ENCODE measurements at regions not wholly inside any gene's neighbourhood (a gene's known extent, or its start where the extent isn't known, plus 50 kb on each side); places are given as distances from the start of the nearest gene placed in this dataset.
"Not testable (repeated sequence)": the region's sequence is repeated elsewhere in the genome, so short reads cannot be mapped to it uniquely, and the experiment has no call there.

DNA sequence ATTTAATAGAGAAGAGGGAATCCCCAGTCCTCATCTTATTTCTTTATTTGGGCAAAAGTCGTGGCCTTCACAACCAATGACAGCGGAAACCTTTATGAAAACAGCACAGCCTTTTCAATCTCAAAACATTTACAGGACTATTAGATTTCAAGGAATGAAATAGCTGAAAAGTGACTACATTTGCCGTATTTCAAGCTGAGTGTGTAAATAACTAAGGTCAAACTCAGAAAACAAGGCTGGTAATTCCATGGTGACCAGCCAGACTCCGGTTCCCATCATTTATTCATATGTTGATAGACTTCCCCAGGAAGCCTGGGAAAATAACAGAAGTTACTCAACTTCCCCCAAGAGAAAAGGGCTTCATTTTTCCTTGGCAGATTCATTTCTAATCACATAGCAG is 457.3 kb upstream of the NFE2L3 start:
- Histone ChIP-seq H3K27me3 (replicated peaks; ENCODE audit: insufficient read depth, low read depth, low read length, poor library complexity) (peaks cover 4% of the 10 kb centered on the region), H3K27ac (ENCODE audit: low read depth, low read length, poor library complexity, severe bottlenecking) (no peak overlapping the region), H3K4me3 (ENCODE audit: low read depth, low read length, poor library complexity, severe bottlenecking) (no peak overlapping the region), H3K4me1 (ENCODE audit: insufficient read depth, low read length, poor library complexity, severe bottlenecking) (no peaks in the 10 kb centered on the region), H3K36me3 (ENCODE audit: insufficient read depth, low read length, poor library complexity, severe bottlenecking) (no peaks in the 10 kb centered on the region), H3K9me3 (ENCODE audit: low read depth, low read length, poor library complexity, severe bottlenecking) (no peaks in the 10 kb centered on the region)
- DNase-seq (ENCODE audit: low spot score): no peak
- intact Hi-C loops (cut with micrococcal nuclease; ENCODE audit: unreplicated experiment): no loop called here
- CTCF ChIA-PET: no interaction called here
- no peak for TF ChIP-seq EZH2 (IDR thresholded peaks at IDR 0.05; ENCODE audit: borderline replicate concordance, low read depth, low read length, poor library complexity, severe bottlenecking)
- TF ChIP-seq, protein P1, sequence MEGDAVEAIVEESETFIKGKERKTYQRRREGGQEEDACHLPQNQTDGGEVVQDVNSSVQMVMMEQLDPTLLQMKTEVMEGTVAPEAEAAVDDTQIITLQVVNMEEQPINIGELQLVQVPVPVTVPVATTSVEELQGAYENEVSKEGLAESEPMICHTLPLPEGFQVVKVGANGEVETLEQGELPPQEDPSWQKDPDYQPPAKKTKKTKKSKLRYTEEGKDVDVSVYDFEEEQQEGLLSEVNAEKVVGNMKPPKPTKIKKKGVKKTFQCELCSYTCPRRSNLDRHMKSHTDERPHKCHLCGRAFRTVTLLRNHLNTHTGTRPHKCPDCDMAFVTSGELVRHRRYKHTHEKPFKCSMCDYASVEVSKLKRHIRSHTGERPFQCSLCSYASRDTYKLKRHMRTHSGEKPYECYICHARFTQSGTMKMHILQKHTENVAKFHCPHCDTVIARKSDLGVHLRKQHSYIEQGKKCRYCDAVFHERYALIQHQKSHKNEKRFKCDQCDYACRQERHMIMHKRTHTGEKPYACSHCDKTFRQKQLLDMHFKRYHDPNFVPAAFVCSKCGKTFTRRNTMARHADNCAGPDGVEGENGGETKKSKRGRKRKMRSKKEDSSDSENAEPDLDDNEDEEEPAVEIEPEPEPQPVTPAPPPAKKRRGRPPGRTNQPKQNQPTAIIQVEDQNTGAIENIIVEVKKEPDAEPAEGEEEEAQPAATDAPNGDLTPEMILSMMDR (conservative IDR thresholded peaks at IDR 0.05; ENCODE audit: low read depth, low read length): no peak
- BruUV-seq (replicated peaks): no TSS peak
- POLR2A ChIA-PET (ENCODE audit: low non-redundant PET): no interaction called here

- no TSS peak for BruUV-seq (replicated peaks)
- Histone ChIP-seq H3K27me3 (replicated peaks; ENCODE audit: insufficient read depth, low read depth, low read length, poor library complexity) (peaks cover 4% of the 10 kb centered on the region), H3K27ac (ENCODE audit: low read depth, low read length, poor library complexity, severe bottlenecking) (no peak overlapping the region), H3K4me3 (ENCODE audit: low read depth, low read length, poor library complexity, severe bottlenecking) (no peak overlapping the region), H3K36me3 (ENCODE audit: insufficient read depth, low read length, poor library complexity, severe bottlenecking) (no peaks in the 10 kb centered on the region), H3K4me1 (ENCODE audit: insufficient read depth, low read length, poor library complexity, severe bottlenecking) (no peaks in the 10 kb centered on the region), H3K9me3 (ENCODE audit: low read depth, low read length, poor library complexity, severe bottlenecking) (no peaks in the 10 kb centered on the region)
- no peak for TF ChIP-seq EZH2 (IDR thresholded peaks at IDR 0.05; ENCODE audit: borderline replicate concordance, low read depth, low read length, poor library complexity, severe bottlenecking)
- TF ChIP-seq, protein P1 (conservative IDR thresholded peaks at IDR 0.05; ENCODE audit: low read depth, low read length): no peak
- no peak for DNase-seq (ENCODE audit: low spot score)
- ChIA-PET CTCF (no interaction called here), POLR2A (ENCODE audit: low non-redundant PET) (no interaction called here)
- intact Hi-C loops (cut with micrococcal nuclease; ENCODE audit: unreplicated experiment): no loop called here
Measured at GRCh38 chr7:25696571-25696970, 455.4 kb upstream of the NFE2L3 start.

DNA sequence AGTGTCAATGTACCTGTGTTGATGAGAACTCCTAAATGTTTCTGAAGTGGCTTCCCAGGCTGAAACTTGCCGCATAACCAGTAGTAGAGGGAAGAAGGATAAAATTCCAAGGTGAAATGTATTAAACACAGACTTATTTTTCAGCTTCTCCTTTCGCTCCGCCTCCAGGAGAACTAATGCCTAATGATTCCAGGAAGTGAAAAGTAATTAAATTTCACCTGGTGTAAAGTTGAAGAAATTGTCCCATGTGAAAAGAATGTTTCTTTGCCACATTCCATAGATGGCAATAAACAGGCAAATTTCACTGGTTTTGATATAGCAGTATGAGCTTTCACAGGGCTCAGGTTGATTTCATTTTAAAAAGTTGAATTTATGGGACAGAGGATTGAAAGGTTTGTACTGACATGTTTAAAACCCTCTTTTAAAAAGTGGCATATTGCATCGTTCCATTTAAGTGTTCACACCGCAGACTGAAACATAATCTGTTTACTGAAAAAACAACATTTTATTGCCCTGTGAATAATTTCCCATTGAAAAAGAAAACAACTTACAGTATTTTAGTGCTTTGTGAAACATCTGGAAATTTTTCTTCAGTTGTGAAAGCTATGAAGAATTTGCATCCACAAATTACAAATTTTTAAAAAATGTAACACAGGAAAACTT is 453.4 kb upstream of the NFE2L3 start:
- ChIA-PET POLR2A (ENCODE audit: low non-redundant PET) (no interaction called here), CTCF (no interaction called here)
- no peaks in the 10 kb centered on the region for H3K9me3 ChIP-seq (ENCODE audit: low read depth, low read length, poor library complexity, severe bottlenecking)
- no peaks in the 10 kb centered on the region for H3K4me1 ChIP-seq (ENCODE audit: insufficient read depth, low read length, poor library complexity, severe bottlenecking)
- no peak for DNase-seq (ENCODE audit: low spot score)
- no peaks in the 10 kb centered on the region for H3K36me3 ChIP-seq (ENCODE audit: insufficient read depth, low read length, poor library complexity, severe bottlenecking)
- TF ChIP-seq, protein P1 (conservative IDR thresholded peaks at IDR 0.05; ENCODE audit: low read depth, low read length): no peak
- TF ChIP-seq EZH2 (IDR thresholded peaks at IDR 0.05; ENCODE audit: borderline replicate concordance, low read depth, low read length, poor library complexity, severe bottlenecking): no peak
- no peak overlapping the region for H3K4me3 ChIP-seq (ENCODE audit: low read depth, low read length, poor library complexity, severe bottlenecking)
- intact Hi-C loops (cut with micrococcal nuclease; ENCODE audit: unreplicated experiment): no loop called here
- no peak overlapping the region for H3K27ac ChIP-seq (ENCODE audit: low read depth, low read length, poor library complexity, severe bottlenecking)
- peaks cover 4% of the 10 kb centered on the region for H3K27me3 ChIP-seq (replicated peaks; ENCODE audit: insufficient read depth, low read depth, low read length, poor library complexity)
- BruUV-seq (replicated peaks): no TSS peak

DNA sequence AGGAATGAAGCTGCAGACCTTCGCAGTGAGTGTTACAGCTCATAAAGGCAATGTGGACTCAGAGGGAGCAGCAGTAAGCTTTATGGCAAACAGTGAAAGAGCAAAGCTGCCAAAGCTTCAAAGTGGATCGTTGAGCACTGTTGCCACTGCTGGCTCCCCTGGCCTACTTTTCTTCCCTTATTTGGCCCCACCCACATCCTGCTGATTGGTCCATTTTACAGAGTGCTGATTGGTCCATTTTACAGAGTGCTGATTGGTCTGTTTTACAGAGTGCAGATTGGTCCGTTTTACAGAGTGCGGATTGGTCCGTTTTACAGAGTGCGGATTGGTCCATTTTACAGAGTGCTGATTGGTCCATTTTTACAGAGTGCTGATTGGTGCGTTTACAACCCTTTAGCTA is 451.9 kb upstream of the NFE2L3 start:
- POLR2A ChIA-PET (ENCODE audit: low non-redundant PET); CTCF ChIA-PET; intact Hi-C loops (cut with micrococcal nuclease; ENCODE audit: unreplicated experiment); H3K27ac ChIP-seq (ENCODE audit: low read depth, low read length, poor library complexity, severe bottlenecking); H3K4me1 ChIP-seq (ENCODE audit: insufficient read depth, low read length, poor library complexity, severe bottlenecking); DNase-seq (ENCODE audit: low spot score); H3K4me3 ChIP-seq (ENCODE audit: low read depth, low read length, poor library complexity, severe bottlenecking); BruUV-seq (replicated peaks); H3K36me3 ChIP-seq (ENCODE audit: insufficient read depth, low read length, poor library complexity, severe bottlenecking); H3K27me3 ChIP-seq (replicated peaks; ENCODE audit: insufficient read depth, low read depth, low read length, poor library complexity); H3K9me3 ChIP-seq (ENCODE audit: low read depth, low read length, poor library complexity, severe bottlenecking): not testable (repeated sequence)
